Fibroblast of lung (primary cell): ENCODE measurements at regions not wholly inside any gene's neighbourhood (a gene's known extent, or its start where the extent isn't known, plus 50 kb on each side); places are given as distances from the start of the nearest gene placed in this dataset.

Experiments used
- CTCF ChIP-seq, 2 donors: IDR thresholded peaks in 1 of 2; conservative IDR thresholded peaks in 1 of 2; 1 replicate in 1 of 2; 2 replicates in 1 of 2; pipeline ENCODE4 v1.5.1; 2011 to 2012; ENCODE audit warnings: low read length in 2 of 2, control low read depth in 1 of 2, inconsistent platforms in 1 of 2, low read depth in 1 of 2, mild to moderate bottlenecking in 1 of 2
- EZH2 ChIP-seq: IDR thresholded peaks from 2 replicates; pipeline ENCODE4 v1.5.1; 2012; ENCODE audit warnings: low read length, control low read depth, mild to moderate bottlenecking; ENCODE audit errors: missing control alignments

GRCh38 chr3:31479431-31479830 lies 53.3 kb upstream of the STT3B start:
- TF ChIP-seq EZH2 (no peak), CTCF (conservative IDR thresholded peaks at IDR 0.05 in 1 of 2, IDR thresholded peaks at IDR 0.05 in 1 of 2; ENCODE audit: low read depth in 1 of 2, low read length in 2 of 2) (no peak)
